RWPE1 (cell line): ENCODE measurements at regions not wholly inside any gene's neighbourhood (a gene's known extent, or its start where the extent isn't known, plus 50 kb on each side); places are given as distances from the start of the nearest gene placed in this dataset.

Experiments
- CTCF ChIA-PET: fragments of 350-600 bp; sonication (Branson Sonifier 250); formaldehyde crosslinking; extraction: SDS; loops from one replicate; lab custom pipeline; 2021; lab: Yijun Ruan, JAX
- POLR2A ChIA-PET: fragments of 400-600 bp; formaldehyde crosslinking; extraction: SDS; loops from one replicate; lab custom pipeline; 2020; ENCODE audit warnings: antibody characterized with exemption; ENCODE audit not compliant: low non-redundant PET; lab: Yijun Ruan, JAX
- DNase-seq: peaks from one replicate; pipeline ENCODE4 v3.0.0; 2012; ENCODE audit warnings: low spot score
- H3K27ac ChIP-seq: fragments of 450-650 bp; 2 replicates; pipeline ENCODE4 v1.5.1; 2017
- TF ChIP-seq, protein P1 (sequence below): fragments of 450-650 bp; conservative IDR thresholded peaks from 2 replicates; pipeline ENCODE4 v1.5.1; 2017; ENCODE audit warnings: low read depth, mild to moderate bottlenecking

DNA sequence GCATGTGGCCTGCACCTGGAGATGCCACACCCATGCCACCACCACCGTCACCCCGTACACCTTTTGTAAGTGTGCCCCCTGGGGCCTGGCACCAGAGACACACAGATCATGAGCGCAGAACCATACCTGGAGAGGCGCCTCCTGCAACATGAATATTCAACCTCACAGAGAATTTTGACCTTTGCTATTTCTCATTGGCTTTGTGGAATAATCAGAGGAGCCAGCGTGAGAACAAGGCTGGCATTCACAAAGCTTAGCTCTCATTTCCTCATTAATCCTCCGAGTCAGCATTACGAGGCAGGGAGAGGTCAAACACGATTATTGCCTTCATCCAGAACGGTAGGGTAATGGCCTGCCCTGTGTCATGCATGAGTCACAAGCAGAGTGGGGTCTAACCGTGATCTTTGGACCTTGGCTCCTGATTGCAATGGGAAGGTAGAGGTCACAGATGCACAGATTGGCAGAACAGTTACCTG, 73.0 kb upstream of the POMGNT2 start:
- TF ChIP-seq, protein P1, sequence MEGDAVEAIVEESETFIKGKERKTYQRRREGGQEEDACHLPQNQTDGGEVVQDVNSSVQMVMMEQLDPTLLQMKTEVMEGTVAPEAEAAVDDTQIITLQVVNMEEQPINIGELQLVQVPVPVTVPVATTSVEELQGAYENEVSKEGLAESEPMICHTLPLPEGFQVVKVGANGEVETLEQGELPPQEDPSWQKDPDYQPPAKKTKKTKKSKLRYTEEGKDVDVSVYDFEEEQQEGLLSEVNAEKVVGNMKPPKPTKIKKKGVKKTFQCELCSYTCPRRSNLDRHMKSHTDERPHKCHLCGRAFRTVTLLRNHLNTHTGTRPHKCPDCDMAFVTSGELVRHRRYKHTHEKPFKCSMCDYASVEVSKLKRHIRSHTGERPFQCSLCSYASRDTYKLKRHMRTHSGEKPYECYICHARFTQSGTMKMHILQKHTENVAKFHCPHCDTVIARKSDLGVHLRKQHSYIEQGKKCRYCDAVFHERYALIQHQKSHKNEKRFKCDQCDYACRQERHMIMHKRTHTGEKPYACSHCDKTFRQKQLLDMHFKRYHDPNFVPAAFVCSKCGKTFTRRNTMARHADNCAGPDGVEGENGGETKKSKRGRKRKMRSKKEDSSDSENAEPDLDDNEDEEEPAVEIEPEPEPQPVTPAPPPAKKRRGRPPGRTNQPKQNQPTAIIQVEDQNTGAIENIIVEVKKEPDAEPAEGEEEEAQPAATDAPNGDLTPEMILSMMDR, result no peak
- CTCF ChIA-PET, result interaction anchor here (0.7 kb wide), 1 partner anchor 358 kb away, joined by 3 read pairs; no protein-coding TSS in a partner anchor
- peak; percentile 80 for DNase-seq
- H3K27ac ChIP-seq, result peak overlapping the region; percentile 95
- POLR2A ChIA-PET, result no interaction called here

DNA sequence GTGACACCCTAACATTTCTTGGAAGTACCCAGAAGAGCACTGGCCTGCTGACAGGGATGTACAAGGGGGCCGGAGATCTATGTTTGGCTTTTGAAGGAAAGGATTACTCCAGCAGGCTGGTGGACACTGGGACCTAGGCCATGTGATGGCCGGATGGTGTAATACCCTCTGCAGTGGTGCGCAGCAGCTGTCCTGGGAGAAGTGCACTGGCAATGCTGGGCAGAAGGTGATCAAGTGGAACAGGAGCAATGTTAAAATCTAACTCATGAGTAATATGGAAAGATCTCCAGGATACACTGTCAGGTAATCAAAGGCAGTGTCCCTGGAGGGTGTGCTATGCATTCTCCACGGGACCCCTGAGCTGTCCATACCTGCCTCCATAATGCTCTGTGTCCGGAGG, 71.2 kb upstream of the POMGNT2 start:
- CTCF ChIA-PET, result no interaction called here
- TF ChIP-seq, protein P1, result no peak
- H3K27ac ChIP-seq, result peak overlapping the region; percentile 39
- no peak for DNase-seq
- POLR2A ChIA-PET, result no interaction called here

DNA sequence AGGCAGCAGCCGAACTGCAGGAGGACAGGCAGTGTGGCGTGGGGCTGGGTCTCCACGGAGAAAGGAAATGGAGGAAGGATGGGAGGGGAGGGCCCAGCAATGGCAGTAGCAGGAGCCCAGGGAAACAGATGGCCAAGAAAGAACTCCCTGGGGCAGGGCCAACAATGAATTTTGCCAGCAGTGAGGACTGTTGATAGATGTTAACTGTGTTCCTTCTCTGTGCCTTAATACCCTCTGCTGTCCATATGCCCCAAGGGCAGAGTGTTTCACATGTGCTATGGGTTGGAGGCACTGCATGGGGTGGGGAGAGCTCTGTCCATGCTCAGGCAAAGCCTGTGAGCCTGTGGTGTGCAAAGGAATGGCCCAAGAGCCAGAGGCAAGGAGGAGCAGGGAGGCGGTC, 70.8 kb upstream of the POMGNT2 start:
- ChIA-PET CTCF (interaction anchor here (1.3 kb wide), 1 partner anchor 36 kb away, joined by 3 read pairs; no protein-coding TSS in a partner anchor), POLR2A (no interaction called here)
- TF ChIP-seq, protein P1, result no peak
- no peak for DNase-seq
- peak overlapping the region; percentile 39 for H3K27ac ChIP-seq

DNA sequence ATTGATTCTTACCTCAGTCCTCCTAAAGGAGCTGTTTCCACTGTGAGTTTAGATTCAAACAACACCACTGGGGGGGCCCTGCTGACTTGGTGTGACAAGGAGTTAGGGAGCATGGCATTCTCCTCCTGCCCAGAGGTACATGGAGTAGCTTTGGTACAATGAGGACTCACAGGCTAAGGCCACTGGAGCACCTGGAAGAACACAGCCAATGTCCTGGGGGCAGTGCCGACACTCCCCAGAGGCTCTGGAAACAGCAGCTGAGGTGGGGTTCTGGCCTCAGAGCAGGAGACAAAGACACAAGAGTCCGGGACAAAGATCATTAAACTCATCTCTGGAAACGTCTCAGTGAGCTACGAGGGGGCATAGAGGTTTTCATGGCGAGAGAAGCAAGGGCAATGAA, 69.7 kb upstream of the POMGNT2 start:
- ChIA-PET CTCF (interaction anchor here (1.3 kb wide), 1 partner anchor 38 kb away, joined by 3 read pairs; no protein-coding TSS in a partner anchor), POLR2A (no interaction called here)
- TF ChIP-seq, protein P1, result no peak
- no peak overlapping the region for H3K27ac ChIP-seq
- no peak for DNase-seq

DNA sequence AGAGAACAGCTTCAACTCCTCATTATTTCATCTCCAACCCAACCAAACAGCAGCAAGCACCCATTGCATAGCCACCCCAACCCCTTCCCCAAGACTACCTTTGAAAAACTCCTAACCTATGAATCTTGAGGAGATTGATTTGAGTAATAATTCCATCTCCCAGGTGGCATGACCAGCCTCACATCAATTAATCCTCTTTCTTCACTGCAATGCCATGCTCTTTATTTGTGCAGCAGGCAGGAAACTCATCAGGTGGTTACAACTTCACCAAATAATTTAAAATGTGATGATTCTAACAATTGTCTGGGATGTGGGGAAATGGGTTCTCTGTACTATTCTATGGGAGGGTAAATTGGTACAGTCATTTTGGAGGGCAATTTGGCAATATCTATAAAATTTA, 68.1 kb upstream of the POMGNT2 start:
- no peak overlapping the region for H3K27ac ChIP-seq
- POLR2A ChIA-PET, result no interaction called here
- TF ChIP-seq, protein P1, result no peak
- no peak for DNase-seq
- CTCF ChIA-PET, result no interaction called here

DNA sequence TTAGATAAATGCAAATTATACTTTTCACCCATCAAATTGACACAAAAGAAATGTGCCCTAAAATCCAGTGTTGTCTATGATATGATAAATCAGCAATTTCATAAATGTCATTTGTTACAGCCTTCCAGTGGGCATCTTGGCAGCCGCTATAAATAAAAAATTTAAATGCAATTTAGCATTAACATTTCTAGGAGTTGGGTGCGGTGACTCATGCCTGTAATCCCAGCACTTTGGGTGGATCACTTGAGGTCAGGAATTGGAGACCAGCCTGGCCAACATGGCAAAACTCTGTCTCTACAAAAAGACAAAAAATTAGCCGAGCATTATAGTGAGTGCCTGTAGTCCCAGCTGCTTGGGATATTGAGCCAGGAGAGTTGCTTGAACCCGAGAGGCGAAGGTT, 65.9 kb upstream of the POMGNT2 start:
- peak overlapping the region; percentile 94 for H3K27ac ChIP-seq
- DNase-seq, result no peak
- POLR2A ChIA-PET, result no interaction called here
- TF ChIP-seq, protein P1, result no peak
- CTCF ChIA-PET, result interaction anchor here (0.6 kb wide), 1 partner anchor 201 kb away, joined by 3 read pairs; no protein-coding TSS in a partner anchor
